ENCODE measurements at regions not wholly inside any gene's neighbourhood (a gene's known extent, or its start where the extent isn't known, plus 50 kb on each side); places are given as distances from the start of the nearest gene placed in this dataset.
"Not testable (repeated sequence)": the region's sequence is repeated elsewhere in the genome, so short reads cannot be mapped to it uniquely, and the experiment has no call there.

DNA sequence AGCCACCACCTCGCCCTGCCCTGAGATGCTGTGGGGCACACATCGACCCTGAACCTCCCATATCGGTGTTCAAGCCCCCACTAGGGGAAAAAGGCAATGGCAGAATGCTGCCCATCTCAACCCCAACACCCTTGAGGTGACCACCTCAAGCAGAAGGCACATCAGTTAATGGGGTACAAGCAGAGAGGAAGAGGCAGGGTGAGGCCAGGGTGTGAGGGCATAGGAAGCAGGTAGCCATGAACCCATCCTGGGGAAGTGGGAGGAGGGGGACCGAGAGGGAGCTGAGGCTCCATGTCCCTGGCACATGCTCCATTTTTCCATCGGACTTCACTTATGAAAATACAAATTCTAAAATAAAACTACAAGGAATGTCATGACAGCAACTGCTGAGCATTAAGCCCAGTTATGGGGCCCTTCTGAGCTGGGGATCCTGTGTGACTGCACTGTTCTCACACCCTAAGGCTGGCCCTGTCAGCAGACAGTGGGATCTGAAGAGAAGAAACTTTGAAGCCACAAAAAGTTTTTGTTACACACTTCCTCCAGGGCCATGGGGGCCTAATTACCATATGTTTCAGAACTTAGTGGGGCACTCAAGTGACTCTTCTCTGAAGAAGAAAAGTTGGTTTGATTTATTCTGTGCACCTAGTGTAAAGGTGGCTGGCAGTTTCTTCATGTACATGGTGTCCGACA is 68.2 kb upstream of the FAM241A start:
- DNase-seq (ENCODE audit: low spot score), result no peak

DNA sequence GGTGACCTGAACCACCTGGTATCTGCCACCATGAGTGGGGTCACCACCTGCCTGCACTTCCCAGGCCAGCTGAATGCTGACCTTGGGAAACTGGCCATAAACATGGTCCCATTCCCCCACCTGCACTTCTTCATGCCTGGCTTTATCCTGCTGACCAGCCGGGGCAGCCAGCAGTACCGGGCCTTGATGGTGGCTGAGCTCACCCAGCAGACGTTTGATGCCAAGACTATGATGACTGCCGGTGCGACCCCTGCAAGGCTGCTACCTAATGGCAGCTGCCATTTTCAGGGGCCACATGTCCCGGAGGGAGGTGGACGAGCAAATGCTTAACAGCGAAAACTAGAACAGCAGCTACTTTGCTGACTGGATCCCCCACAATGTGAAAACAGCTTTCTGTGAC is 67.5 kb upstream of the FAM241A start:
- no peak for DNase-seq (ENCODE audit: low spot score)

DNA sequence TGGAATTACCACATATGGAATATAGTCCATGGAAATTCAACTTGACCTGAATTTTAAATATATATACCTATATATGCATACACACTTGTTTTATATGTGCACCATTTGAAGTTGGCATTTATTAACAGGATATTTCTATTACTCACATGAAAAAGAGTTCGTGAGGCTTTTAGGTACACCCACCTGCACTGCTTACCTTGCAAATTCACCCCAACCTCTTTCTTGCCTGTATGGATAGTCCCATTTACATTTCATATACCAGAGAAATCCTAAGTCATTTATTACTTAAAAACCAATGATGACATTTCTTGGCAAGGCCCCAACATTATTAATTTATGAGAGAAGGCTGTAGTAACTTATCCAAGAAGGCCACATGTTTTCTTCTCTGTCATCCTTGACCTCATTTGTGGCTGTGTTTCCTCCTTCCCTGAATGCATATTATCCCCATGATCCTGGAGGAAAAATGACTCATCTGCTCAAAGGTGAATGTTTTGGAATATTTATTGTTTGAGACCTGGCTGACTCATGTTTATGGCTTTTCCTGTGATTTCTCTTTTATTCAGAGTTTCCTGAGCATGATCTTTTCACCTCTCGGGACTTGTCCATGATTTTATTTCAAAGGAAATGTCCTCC is 62.2 kb upstream of the FAM241A start:
- no peak for DNase-seq (ENCODE audit: low spot score)

DNA sequence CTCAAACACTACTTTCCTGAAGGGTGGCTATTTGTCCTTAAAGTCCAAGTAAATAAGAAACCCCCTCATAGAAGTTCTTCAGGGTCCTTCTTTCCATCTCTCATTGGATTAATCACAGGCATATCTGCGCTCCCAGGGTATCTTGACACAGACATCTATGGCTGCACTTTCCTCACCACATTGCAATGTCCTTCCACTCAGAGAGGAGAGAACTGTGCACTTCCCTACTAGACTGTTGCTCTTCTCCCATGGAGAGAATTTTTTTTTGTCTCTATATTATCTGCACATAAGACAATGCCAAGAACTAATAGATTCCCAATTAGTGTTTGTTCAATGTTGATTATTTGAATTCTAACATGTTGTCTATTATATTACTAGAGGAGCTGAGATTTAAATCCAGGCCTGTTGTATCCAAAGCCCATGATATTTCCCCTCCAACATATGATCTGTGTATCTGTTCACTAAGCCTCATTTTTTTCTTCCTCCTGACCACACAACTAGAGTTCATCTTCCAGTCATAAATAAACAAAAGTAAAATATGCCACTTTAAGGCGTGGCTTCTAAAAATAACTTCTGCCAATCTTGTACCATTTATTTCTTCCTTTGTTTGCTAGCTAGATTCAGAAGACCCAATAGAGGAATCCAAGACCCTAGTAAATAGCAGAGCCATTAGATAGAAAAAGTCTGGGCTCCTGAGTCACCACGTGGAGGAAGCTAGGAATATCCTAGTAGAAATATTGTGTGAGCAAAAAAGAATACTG is 61.5 kb upstream of the FAM241A start:
- DNase-seq (ENCODE audit: low spot score), result no peak

DNA sequence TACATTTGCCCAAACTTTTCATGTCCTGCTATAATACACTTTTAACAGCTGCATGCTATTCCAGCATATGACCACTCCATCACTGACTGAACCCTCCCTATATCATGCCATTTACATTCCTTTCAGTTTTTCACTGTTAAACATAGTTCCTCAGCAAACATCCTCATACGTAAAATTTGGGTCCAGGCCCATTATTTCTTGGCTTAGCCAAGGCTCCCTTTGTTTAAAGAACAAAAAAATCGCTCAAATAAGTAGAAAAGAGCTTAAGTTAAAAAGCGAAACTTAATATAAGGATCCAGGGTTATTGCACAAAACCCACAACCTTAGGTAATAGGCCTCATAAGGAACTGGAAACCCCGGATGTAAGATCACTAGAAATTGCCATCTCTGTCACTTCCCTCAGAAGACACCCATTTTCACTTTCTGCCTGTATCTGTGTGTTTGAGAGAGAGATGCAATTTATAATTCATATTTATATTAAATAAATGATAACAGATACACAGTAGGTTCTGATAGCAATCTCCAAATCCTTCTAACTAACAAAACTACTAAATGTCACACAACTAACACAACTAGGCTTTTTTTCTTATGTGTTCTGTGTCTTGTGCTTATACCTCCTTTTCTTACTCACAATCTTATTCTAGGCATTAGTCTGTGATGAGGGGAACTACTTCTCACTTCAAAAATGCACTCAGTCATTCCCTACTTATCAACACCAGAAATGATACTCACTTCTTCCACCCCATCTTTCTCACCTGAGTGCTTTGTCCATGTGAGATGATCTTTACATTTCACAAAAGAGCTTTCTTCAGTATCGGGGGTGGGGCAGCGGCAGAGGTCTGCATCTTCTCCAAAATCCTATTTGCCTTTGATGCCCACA is 59.9 kb upstream of the FAM241A start:
- DNase-seq (ENCODE audit: low spot score), result no peak

DNA sequence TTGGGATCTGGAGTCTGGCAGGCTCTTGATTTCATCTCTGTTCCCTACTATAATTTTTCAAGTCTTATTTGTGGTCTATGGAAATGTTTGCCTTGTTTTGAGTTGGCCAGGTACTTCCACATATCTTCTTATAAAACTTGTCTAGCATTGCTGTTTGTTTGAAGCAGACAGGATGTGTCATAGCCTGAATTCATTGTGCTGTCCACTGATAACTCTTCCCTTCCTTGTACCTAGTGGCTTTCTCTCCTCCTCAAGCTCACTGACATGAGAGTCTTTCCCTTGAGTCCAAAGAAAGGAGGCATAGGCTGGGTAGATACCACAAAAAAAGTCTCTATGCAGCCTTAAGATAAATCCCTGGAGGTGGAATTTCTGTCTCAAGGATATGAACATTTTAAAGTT is 59.2 kb upstream of the FAM241A start:
- no peak for DNase-seq (ENCODE audit: low spot score)

DNA sequence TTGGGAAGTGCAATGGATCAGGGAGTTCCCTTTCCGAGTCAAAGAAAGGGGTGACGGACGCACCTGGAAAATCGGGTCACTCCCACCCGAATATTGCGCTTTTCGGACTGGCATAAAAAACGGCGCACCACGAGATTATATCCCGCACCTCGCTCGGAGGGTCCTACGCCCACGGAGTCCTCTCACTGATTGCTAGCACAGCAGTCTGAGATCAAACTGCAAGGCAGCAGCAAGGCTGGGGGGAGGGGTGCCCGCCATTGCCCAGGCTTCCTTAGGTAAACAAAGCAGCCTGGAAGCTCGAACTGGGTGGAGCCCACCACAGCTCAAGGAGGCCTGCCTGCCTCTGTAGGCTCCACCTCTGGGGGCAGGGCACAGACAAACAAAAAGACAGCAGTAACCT is 58.6 kb upstream of the FAM241A start:
- DNase-seq (ENCODE audit: low spot score), result not testable (repeated sequence)

DNA sequence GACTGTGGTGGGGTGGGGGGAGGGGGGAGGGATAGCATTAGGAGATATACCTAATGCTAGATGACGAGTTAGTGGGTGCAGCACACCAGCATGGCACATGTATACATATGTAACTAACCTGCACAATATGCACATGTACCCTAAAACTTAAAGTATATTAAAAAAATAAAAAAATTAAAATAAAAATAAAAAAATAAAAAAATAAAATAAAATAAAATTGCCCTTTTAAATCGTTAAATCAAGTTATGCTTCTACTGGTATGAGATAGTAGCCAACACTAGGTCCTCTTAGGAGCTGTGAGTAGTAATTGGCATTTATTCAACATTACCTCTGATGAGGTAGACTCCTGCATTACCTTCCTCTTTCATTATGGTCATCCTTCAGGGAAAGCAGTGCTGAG is 52.9 kb upstream of the FAM241A start:
- DNase-seq (ENCODE audit: low spot score), result not testable (repeated sequence)

DNA sequence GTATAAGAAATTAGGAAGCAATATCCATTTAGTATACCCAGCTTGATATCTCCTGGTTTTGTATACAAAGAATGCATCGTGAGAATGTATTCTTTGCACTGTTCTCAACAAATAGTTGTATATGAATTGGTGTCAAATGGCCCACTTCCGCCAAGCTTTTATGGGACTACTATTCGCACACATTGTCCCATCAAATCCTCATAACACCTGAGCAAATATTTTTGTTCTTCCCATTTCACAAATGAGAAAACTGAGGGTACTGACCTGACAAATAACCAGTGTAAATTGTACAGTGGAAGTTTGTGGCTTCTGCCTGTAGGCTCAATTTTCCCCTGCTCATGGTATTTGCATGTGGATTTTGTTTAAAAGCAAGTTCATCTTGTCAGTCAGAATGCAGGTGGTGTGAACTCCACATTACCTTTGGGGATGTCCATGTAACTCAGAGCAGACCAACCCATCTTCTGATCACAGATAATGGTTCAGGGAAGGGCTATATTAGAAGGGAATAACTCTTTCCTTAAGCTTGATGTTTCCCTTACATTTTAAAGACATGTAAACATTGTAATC is 51.5 kb upstream of the FAM241A start:
- DNase-seq (ENCODE audit: low spot score), result no peak

DNA sequence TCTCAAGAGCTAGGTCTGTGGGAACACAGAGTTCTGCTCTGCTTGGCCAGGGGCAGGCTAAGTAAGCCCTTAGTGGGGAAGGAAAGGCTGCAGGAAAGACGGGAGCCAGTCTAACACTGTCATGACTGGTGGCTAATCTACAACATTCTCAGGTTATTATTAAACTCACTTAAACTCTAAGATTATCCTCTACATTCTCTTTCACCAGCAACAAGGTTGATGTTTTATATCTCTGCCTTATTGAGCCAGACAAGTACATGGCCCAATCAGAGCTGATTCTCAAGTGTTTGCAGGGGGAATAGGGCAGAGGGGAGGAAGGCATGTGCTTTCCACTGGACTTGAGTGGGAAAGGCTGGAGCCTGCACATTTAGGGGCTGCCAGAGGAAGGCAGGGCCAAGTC is 50.9 kb upstream of the FAM241A start:
- no peak for DNase-seq (ENCODE audit: low spot score)
